Upper lobe of left lung (tissue), 4 donors: ENCODE measurements at regions not wholly inside any gene's neighbourhood (a gene's known extent, or its start where the extent isn't known, plus 50 kb on each side); places are given as distances from the start of the nearest gene placed in this dataset.

ENCODE experiments used
- CTCF ChIP-seq, 6 experiments: fragments of 450-650 bp in 4 of 6; fragments of 200-600 bp in 2 of 6; sonication (generic) in 2 of 6; IDR thresholded peaks; one replicate each; pipeline ENCODE4 v1.5.1; 2016 to 2019; ENCODE audit warnings: antibody characterized with exemption in 6 of 6
- POLR2A ChIP-seq, 4 donors: fragments of 450-650 bp; IDR thresholded peaks; one replicate each; pipeline ENCODE4 v1.5.1; 2016 to 2017; ENCODE audit warnings: antibody characterized with exemption in 4 of 4, mild to moderate bottlenecking in 2 of 4

GRCh38 chr16:86958423-86958822 lies 358.8 kb downstream of the C16orf95 start:
- TF ChIP-seq CTCF (IDR thresholded peaks at IDR 0.05) (no peak), POLR2A (IDR thresholded peaks at IDR 0.05) (no peak)
